ENCODE measurements at regions not wholly inside any gene's neighbourhood (a gene's known extent, or its start where the extent isn't known, plus 50 kb on each side); places are given as distances from the start of the nearest gene placed in this dataset.

- DNase-seq (ENCODE audit: low read depth) = no peak
These were observed 59.6 kb downstream of the C3orf38 start for GRCh38 chr3:88209356-88209755.

- DNase-seq (ENCODE audit: low read depth) = no peak
These were observed 61.5 kb downstream of the C3orf38 start for GRCh38 chr3:88211096-88211890.

- peak; percentile 52 for DNase-seq (ENCODE audit: low read depth)
These were observed 69.5 kb downstream of the C3orf38 start for GRCh38 chr3:88219138-88219792.

GRCh38 chr3:88220126-88220525 lies 70.4 kb downstream of the C3orf38 start:
- no peak for DNase-seq (ENCODE audit: low read depth)

- DNase-seq (ENCODE audit: low read depth) = no peak
These were observed 72.0 kb downstream of the C3orf38 start for GRCh38 chr3:88221726-88222125.

GRCh38 chr3:88222343-88222742 lies 72.6 kb downstream of the C3orf38 start:
- DNase-seq (ENCODE audit: low read depth) = no peak

GRCh38 chr3:88225326-88226008 lies 75.7 kb downstream of the C3orf38 start:
- DNase-seq (ENCODE audit: low read depth) = no peak

GRCh38 chr3:88226910-88227309 lies 77.2 kb downstream of the C3orf38 start:
- DNase-seq (ENCODE audit: low read depth) = no peak

- DNase-seq (ENCODE audit: low read depth) = no peak
These were observed 80.9 kb downstream of the C3orf38 start for GRCh38 chr3:88230638-88231037.

- peak; percentile 86 for DNase-seq (ENCODE audit: low read depth)
These were observed 81.4 kb downstream of the C3orf38 start for GRCh38 chr3:88231207-88231606.

GRCh38 chr3:88231632-88232031 lies 81.9 kb downstream of the C3orf38 start:
- DNase-seq (ENCODE audit: low read depth) = no peak

GRCh38 chr3:88235102-88235501 lies 85.3 kb downstream of the C3orf38 start:
- peak; percentile 66 for DNase-seq (ENCODE audit: low read depth)

- no peak for DNase-seq (ENCODE audit: low read depth)
These were observed 90.1 kb downstream of the C3orf38 start for GRCh38 chr3:88239870-88240269.

GRCh38 chr3:88248658-88249057 lies 98.9 kb downstream of the C3orf38 start:
- no peak for DNase-seq (ENCODE audit: low read depth)

- DNase-seq (ENCODE audit: low read depth) = no peak
These were observed 109.3 kb downstream of the C3orf38 start for GRCh38 chr3:88259045-88259444.

GRCh38 chr3:88262527-88262926 lies 112.8 kb downstream of the C3orf38 start:
- no peak for DNase-seq (ENCODE audit: low read depth)

GRCh38 chr3:88263417-88264100 lies 113.8 kb downstream of the C3orf38 start:
- no peak for DNase-seq (ENCODE audit: low read depth)

GRCh38 chr3:88267441-88267840 lies 117.7 kb downstream of the C3orf38 start:
- DNase-seq (ENCODE audit: low read depth) = no peak

- no peak for DNase-seq (ENCODE audit: low read depth)
These were observed 118.1 kb downstream of the C3orf38 start for GRCh38 chr3:88267847-88268246.

GRCh38 chr3:88280326-88280725 lies 130.6 kb downstream of the C3orf38 start:
- DNase-seq (ENCODE audit: low read depth) = no peak

- no peak for DNase-seq (ENCODE audit: low read depth)
These were observed 132.9 kb downstream of the C3orf38 start for GRCh38 chr3:88282528-88283241.
